ENCODE measurements at regions not wholly inside any gene's neighbourhood (a gene's known extent, or its start where the extent isn't known, plus 50 kb on each side); places are given as distances from the start of the nearest gene placed in this dataset.

- no peak for DNase-seq (ENCODE audit: low spot score)
Observed at GRCh38 chr2:217527590-217528202, 475.1 kb downstream of the TNS1 start.

DNA sequence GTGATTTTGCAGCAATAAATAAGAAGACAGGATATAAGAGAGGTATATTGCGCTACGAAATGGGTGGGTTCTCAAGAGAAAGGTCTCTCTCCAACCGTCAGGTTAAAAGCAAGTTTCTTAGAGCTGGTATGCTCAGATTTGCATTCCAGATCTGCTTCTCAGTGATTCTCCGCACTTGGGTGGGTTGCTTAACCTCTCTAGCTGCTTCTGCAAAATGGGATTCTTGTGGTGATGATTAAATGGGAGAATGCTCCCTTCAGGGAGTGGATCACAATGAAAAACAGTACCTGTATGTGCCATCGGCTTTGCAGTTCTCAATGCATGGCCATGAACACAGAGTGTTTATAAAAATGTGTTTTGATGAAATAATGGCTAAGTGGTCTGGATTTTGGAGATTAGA is 477.7 kb downstream of the TNS1 start:
- DNase-seq (ENCODE audit: low spot score), result no peak

- no peak for DNase-seq (ENCODE audit: low spot score)
Observed at GRCh38 chr2:217523286-217523685, 479.5 kb downstream of the TNS1 start.

DNA sequence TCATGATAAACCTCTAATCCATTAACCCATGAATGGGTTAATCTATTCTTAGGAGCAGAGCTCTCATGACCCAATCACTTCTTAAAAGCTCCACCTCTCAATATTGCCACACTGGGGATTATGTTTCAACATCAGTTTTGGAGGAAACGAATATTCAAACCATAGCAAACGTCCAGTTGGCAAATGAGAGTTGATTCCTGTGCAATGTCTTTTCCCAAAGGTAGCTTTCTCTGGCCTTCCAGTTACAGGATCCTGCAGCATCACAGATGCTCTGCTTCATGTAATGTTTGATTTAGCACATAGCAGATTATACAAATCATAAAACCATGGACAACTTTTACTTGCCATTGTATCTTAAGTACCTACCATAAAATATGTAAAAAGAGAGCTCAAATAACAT is 481.0 kb downstream of the TNS1 start:
- no peak for DNase-seq (ENCODE audit: low spot score)

- DNase-seq (ENCODE audit: low spot score), result no peak
Observed at GRCh38 chr2:217520356-217521010, 482.3 kb downstream of the TNS1 start.

GRCh38 chr2:217517402-217517801 is 485.4 kb downstream of the TNS1 start:
- DNase-seq (ENCODE audit: low spot score), result no peak

GRCh38 chr2:217515615-217516309 is 487.0 kb downstream of the TNS1 start:
- DNase-seq (ENCODE audit: low spot score), result no peak

GRCh38 chr2:217513258-217513657 is 489.5 kb downstream of the TNS1 start:
- DNase-seq (ENCODE audit: low spot score), result no peak

DNA sequence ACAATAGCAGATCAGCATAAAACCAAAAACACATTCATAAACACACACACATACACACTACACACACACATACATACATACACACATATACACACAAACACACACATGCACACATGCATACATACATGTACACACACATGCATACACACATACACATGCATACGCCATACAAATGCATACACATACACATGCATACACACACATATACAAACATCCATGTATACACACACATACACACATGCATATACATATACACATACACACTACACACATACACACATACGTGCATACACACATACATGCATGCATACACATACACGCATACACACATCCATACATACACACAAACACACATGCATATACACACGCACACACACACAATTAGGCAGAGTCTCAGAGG is 490.1 kb downstream of the TNS1 start:
- DNase-seq (ENCODE audit: low spot score), result no peak

GRCh38 chr2:217512259-217512658 is 490.5 kb downstream of the TNS1 start:
- no peak for DNase-seq (ENCODE audit: low spot score)

GRCh38 chr2:217511850-217512249 is 490.9 kb downstream of the TNS1 start:
- no peak for DNase-seq (ENCODE audit: low spot score)

DNA sequence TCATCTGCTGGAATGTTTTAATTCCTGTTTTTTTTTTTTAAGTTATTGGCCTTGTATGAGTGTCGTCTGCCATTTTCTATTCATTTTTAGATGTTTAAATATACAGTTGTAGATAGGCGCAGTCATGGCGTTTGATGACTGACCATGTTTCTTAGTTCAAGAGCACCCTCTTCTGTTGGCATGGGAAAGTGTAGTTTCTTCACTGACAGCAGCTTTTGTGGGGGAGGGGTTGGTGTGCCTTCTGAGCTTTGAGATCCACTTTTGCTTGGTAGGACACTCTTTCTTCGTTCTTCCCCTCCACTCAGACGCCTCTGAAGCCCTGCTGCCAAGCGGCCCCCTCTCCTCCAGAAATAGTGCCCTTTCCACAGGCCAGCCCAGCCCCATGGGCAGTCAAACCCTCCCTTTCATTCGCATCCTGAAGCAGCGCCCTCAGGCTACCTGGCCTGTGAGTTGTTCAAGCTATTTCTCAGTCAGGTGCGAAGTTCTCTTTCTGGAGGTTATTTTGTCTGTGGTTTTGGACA is 492.0 kb downstream of the TNS1 start:
- DNase-seq (ENCODE audit: low spot score), result peak; percentile 86

DNA sequence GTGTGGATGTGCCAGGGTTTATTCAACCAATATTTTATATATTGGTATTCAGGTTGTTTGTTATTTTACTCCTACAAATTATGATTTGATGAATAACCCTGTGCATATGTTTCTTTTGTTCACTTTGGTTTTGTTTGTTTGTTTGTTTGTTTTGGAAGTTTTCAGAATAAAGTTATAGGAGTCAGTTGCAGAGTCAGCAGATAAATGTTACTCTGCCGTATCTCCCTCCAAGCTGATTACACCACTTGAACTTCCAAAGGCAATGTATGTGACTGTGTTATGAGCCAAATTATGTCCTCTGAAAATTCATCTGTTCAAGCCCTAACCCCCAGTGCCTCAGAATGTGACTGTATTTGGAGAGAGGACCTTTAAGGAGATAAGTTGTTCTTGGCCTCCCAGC is 497.5 kb downstream of the TNS1 start:
- no peak for DNase-seq (ENCODE audit: low spot score)

- DNase-seq (ENCODE audit: low spot score), result no peak
Observed at GRCh38 chr2:217501887-217502286, 500.9 kb downstream of the TNS1 start.

GRCh38 chr2:217497843-217498377 is 504.9 kb downstream of the TNS1 start:
- DNase-seq (ENCODE audit: low spot score), result no peak

- DNase-seq (ENCODE audit: low spot score), result no peak
Observed at GRCh38 chr2:217494557-217494956, 508.2 kb downstream of the TNS1 start.

DNA sequence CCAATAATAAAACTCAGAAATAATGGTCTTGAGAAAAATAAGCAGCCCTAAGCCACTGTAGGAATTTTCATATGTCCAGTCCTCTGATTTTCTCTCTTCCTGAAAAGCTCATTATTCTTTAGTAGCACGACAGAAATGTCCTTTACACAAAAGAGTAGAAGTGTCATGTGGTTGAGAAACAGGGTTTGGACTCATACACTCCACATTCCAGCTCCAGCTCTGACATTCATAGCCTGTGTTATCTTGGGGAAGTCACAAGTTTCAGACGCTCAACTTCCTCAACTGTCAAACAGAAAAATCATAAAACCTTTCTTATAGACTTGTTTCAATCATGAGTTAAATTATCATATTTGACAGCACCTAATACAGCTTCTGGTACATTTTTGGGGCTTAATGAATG is 511.5 kb downstream of the TNS1 start:
- no peak for DNase-seq (ENCODE audit: low spot score)

- peak; percentile 57 for DNase-seq (ENCODE audit: low spot score)
Observed at GRCh38 chr2:217489145-217489960, 513.4 kb downstream of the TNS1 start.

DNA sequence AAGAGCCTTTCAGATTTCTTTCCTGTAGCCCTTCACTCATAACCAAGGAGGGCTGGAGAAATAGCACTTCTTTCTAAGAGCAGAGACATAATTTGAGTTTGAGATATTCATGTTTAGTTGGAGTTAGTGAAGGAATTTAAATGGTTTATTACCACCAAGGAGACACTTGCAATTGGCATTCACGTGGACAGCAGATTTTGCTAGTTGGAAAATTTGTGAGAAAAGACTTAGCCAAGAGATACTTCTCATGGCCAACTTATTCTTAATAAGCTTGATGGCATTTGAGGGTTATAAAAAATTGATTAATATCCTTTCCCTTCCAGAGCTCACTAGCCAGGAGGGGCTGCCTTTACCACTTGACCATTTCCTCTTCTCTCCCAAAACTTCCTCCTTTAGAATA is 518.7 kb downstream of the TNS1 start:
- DNase-seq (ENCODE audit: low spot score), result no peak

- no peak for DNase-seq (ENCODE audit: low spot score)
Observed at GRCh38 chr2:217482056-217482710, 520.6 kb downstream of the TNS1 start.

DNA sequence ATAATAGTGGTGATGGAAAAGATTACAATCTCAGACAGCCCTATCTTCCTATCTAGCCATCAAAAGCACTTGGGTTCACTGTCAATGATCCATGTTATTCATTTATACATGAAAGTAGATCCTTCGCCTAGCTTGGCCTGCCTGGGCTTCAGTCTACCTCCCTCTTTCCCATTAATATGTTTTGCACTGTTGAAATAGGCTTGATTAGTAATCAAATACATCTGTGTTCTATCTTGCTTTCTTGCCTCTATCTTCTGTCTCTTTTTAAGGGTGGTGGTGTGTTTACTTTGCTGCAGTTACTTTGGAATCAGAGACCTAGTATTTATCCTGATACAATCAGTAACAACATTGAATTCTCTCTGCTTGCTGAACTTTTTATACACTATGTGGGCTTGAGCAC is 521.2 kb downstream of the TNS1 start:
- DNase-seq (ENCODE audit: low spot score), result no peak

All from HT-29 (cell line).